Ishikawa (cell line): ENCODE measurements at regions not wholly inside any gene's neighbourhood (a gene's known extent, or its start where the extent isn't known, plus 50 kb on each side); places are given as distances from the start of the nearest gene placed in this dataset.

Source experiments
- CEBPB ChIP-seq: IDR thresholded peaks from 2 replicates; pipeline ENCODE4 v1.6.1; 2012
- CREB1 ChIP-seq: IDR thresholded peaks from 2 replicates; pipeline ENCODE4 v1.6.1; 2012; ENCODE audit warnings: low read depth
- EGR1 ChIP-seq: IDR thresholded peaks from 2 replicates; pipeline ENCODE4 v1.6.1; 2012
- EP300 ChIP-seq: IDR thresholded peaks from 2 replicates; pipeline ENCODE4 v1.6.1; 2012; ENCODE audit warnings: borderline replicate concordance
- FOXM1 ChIP-seq: IDR thresholded peaks from 2 replicates; pipeline ENCODE4 v1.6.1; 2012; ENCODE audit warnings: low read depth, borderline replicate concordance
- MAX ChIP-seq: IDR thresholded peaks from 2 replicates; pipeline ENCODE4 v1.6.1; 2012
- NFIC ChIP-seq: IDR thresholded peaks from 2 replicates; pipeline ENCODE4 v1.6.1; 2012
- RAD21 ChIP-seq: IDR thresholded peaks from 2 replicates; pipeline ENCODE4 v1.6.1; 2012; ENCODE audit warnings: low read depth
- REST ChIP-seq: IDR thresholded peaks from 2 replicates; pipeline ENCODE4 v1.6.1; 2012; ENCODE audit warnings: low read depth, mild to moderate bottlenecking
- TAF1 ChIP-seq: IDR thresholded peaks from 2 replicates; pipeline ENCODE4 v1.6.1; 2012; ENCODE audit warnings: low read depth, mild to moderate bottlenecking
- TEAD4 ChIP-seq: IDR thresholded peaks from 2 replicates; pipeline ENCODE4 v1.6.1; 2012
- USF1 ChIP-seq: IDR thresholded peaks from 2 replicates; pipeline ENCODE4 v1.6.1; 2012
- YY1 ChIP-seq: IDR thresholded peaks from 2 replicates; pipeline ENCODE4 v1.6.1; 2012; ENCODE audit warnings: low read depth
- ZBTB7A ChIP-seq: IDR thresholded peaks from 2 replicates; pipeline ENCODE4 v1.6.1; 2012; ENCODE audit warnings: low read depth

DNA sequence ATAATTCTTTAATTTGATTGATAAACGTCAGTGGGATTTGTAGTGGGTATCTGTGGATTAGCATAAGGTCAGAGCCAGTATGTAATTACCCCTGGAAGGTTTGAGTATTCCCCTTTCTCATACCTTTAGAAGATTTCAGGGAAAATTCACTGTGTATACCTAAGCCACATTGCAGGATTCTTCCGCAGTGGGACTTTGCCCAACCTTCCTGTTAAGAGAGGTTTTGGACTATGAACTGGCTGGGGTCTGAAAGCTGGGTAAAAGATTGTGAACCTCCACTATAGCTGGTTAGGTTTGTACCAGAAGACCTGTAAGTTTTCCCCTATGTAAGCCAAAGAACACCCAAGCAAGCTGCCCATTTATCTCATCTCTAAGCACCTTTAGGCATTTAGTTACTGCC, 150.2 kb downstream of the TTC6 start:
- TF ChIP-seq MAX = no peak

DNA sequence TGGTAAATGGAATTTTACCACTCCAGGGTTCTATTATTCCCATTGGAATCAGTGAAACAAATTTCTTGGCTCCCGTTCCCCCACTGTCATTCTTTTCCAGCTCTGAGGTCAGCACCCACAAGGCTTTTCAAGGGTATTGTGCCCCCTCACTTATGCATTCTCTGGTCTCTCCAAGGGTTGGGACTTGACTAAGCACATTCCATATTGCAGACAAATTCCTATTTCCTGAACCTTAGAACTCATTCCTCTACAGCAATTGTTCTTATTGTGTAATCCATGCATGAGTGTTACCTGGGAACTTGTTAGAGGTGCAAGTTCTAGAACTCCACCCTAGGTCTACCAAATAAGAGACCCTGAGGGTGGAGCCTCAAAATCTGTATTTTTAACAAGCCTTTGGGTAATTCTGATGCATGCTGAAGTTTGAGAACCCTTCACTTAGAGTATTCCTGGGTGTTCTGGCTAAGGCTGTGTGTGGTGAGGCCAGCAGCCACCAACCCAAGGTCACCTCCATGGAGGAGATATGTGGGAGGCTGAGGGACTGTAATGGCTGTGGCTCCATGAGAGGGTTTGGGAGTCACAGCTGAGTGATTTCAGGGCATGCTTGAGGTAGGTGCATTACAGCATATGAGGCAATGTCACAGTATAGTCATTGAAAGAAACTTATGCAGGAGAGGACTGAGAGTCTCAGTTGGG, 150.9 kb downstream of the TTC6 start:
- TF ChIP-seq REST = no peak
- no peak for TF ChIP-seq YY1
- TF ChIP-seq CREB1 = no peak
- no peak for TF ChIP-seq MAX
- TF ChIP-seq ZBTB7A = no peak
- TF ChIP-seq FOXM1 = no peak
- no peak for TF ChIP-seq USF1

DNA sequence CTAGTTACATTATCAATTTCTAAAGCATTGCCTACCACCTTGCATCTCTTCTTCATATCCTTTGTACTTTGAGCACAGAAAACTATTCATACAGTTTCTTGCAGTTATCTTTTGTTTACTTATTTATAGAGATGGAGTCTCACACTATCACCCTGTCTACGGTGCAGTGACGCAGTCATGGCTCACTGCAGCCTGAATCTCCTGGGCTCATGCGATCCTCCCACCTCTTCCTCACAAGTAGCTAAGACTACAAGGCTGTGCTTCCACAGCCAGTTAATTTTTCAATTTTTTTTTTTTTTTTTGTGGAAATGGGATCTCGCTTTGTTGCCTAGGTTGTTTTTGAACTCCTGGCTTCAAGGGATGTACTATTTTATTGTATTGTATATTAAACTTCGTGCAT, 158.0 kb downstream of the TTC6 start:
- TF ChIP-seq TAF1 (no peak), RAD21 (no peak), USF1 (no peak), NFIC (no peak), ZBTB7A (no peak), CEBPB (no peak), MAX (no peak), CREB1 (no peak), FOXM1 (no peak), YY1 (no peak), EGR1 (no peak)

GRCh38 chr14:37763266-37763665, 167.8 kb downstream of the TTC6 start:
- TF ChIP-seq MAX (no peak), RAD21 (no peak)

DNA sequence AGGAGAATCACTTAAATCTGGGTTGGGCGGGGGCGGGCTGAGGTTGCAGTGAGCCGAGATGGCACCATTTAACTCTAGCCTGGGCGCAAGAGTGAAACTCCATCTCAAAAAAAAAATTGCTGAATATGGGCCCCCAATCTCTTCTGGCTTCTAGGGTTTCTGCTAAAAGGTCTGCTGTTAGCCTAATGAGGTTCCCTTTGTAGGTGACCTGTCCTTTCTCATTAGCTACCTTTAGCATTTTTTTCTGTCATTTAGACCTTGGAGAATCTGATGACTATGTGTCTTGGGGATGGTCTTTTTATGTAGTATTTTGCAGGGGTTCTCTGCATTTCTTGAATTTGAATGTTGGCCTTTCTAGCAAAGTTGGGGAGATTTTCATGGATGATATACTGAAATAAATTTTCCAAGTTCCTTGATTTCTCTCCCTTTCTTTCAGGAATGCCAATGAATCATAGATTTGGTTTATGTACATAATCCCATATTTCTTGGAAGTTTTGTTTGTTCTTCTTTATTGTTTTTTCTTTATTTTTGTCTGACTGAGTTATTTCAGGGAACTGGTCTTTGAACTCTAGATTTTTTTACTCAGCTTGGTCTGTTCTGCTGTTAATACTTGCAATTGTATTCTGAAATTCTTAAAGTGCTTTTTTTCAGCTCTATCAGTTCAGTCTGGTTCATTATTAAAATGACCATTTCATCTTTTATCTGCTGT, 181.5 kb downstream of the TTC6 start:
- TF ChIP-seq REST = no peak
- no peak for TF ChIP-seq NFIC
- TF ChIP-seq CEBPB = no peak
- no peak for TF ChIP-seq ZBTB7A
- no peak for TF ChIP-seq RAD21
- no peak for TF ChIP-seq FOXM1

DNA sequence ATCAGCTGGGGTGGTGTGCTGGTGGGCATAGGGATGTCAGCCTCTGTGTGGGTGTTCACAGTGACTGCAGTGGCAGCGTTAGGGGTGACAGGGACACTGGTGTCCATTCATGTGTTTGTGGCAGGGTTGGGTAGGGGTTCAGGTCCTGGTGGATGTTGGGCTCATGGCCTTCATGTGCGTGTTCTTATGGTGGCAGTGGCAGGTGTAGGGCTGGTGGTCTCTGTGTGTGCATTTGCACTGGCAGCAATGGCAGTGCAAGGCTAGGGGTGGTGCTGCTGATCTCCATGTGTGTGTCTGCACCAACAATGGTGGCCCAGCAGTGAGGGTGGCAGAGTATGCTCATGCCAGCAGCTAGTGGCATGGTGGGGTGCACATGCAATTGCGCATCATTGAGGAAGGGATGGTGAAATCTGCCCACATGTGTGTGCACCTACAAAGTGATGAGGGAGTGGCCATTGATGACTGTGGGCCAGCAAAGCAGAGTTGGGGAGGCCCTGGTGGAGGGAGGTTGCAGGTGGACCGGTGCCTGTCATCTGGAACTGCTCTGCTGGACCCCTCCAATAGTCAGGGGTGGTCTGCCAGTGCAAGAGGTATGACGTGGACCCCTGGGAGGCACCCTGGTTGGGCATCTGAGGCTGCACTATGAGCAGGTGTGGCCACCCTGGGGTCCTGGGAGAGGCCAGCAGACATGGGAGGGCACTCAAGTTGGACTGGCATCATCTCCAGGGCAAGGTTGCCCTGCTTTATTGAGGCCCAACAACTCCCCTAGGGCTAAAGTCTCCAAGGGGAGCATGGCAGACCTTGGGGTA, 182.9 kb downstream of the TTC6 start:
- no peak for TF ChIP-seq NFIC
- no peak for TF ChIP-seq YY1
- no peak for TF ChIP-seq FOXM1
- no peak for TF ChIP-seq EP300
- no peak for TF ChIP-seq TEAD4
- no peak for TF ChIP-seq RAD21
- TF ChIP-seq MAX = no peak
- TF ChIP-seq CEBPB = no peak
- no peak for TF ChIP-seq ZBTB7A
- no peak for TF ChIP-seq REST
- TF ChIP-seq USF1 = no peak
